Ectodermal cell (in vitro differentiated cells): ENCODE measurements at regions not wholly inside any gene's neighbourhood (a gene's known extent, or its start where the extent isn't known, plus 50 kb on each side); places are given as distances from the start of the nearest gene placed in this dataset.

Experiments
- H3K27ac ChIP-seq: 2 replicates; pipeline ENCODE4 v1.7.0; 2013; ENCODE audit warnings: mild to moderate bottlenecking, low read depth, low read length; ENCODE audit not compliant: insufficient read depth, poor library complexity, severe bottlenecking
- H3K27me3 ChIP-seq: 2 replicates; pipeline ENCODE4 v1.7.0; 2013; ENCODE audit warnings: mild to moderate bottlenecking, low read length; ENCODE audit not compliant: insufficient read depth, control insufficient read depth, poor library complexity, severe bottlenecking
- H3K36me3 ChIP-seq: one replicate; pipeline ENCODE4 v1.7.0; 2013; ENCODE audit warnings: low read length; ENCODE audit not compliant: control insufficient read depth, insufficient read depth
- H3K4me1 ChIP-seq: one replicate; pipeline ENCODE4 v1.7.0; 2013; ENCODE audit warnings: low read length; ENCODE audit not compliant: control insufficient read depth, insufficient read depth
- H3K4me3 ChIP-seq: 2 replicates; pipeline ENCODE4 v1.7.0; 2013; ENCODE audit warnings: low read depth, low read length, control low read depth; ENCODE audit not compliant: insufficient read depth
- H3K9me3 ChIP-seq: 2 replicates; pipeline ENCODE4 v1.7.0; 2013; ENCODE audit warnings: mild to moderate bottlenecking, low read length, moderate library complexity; ENCODE audit not compliant: control insufficient read depth
- WGBS, 2 experiments: methylation state at CpG; one replicate each; pipeline ENCODE4 v1.1.7; 2013; ENCODE audit warnings: missing lambda C conversion rate in 2 of 2; 5-methylcytosine and 5-hydroxymethylcytosine counted together

DNA sequence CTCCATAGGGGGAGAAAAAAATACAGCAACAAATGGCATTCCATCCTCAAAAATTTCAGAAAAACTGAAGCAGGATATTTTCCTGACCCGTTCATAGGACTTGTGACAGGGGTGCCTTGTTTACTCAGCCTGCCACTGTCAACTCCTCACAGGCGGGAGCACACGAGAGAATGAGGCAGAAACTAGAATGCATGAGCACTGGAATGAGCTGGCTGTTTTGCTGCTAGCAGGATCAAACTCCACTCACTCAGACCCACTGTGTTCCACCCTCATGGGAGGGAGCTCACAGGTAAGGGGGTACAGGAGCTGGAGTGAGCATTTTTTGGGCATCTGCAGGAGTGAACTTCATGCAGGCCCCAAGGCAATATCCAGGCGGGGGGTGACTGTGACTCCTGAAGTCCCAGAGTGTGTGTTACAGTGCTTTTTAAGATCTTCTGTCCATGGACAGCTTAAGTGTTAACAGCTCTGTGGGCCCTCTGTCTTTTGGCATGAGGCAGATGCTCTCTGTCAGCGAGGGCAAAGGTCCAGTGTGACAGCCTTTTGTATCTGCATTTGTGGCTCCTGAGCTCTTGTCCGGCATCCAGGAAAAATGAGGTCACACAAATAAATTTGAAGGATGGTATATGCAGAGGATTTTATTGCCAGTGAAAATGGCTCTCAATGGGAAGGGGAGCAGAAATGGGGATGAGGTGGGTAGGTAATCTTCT, 905.7 kb upstream of the TENM4 start:
- Histone ChIP-seq H3K4me3 (no peak overlapping the region), H3K27ac (no peak overlapping the region), H3K27me3 (no peaks in the 10 kb centered on the region), H3K36me3 (no peaks in the 10 kb centered on the region), H3K4me1 (no peaks in the 10 kb centered on the region), H3K9me3 (no peaks in the 10 kb centered on the region)
- WGBS, 2 experiments, result 80 to 85% methylated on average over 6 of the region's 6 CpGs

DNA sequence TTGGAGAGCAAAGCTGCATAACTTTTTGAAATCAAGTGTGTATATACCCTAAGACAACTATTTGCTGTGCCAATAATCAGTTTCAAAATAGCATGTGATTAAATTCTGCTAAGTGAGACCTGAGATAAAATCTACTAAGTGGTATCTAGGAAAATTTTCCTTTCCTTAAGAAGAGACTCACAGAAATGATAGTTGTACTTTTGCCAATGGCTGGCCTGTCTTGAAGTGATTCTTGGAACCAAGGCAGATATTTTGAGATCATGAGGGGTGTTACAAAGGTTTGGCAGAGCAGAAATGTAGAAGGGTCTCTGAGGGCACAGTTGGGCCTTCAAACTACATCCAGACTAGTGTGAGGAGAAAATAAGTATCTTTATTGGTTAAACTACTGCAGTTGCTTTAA, 902.6 kb upstream of the TENM4 start:
- Histone ChIP-seq H3K4me3 (no peak overlapping the region), H3K36me3 (no peaks in the 10 kb centered on the region)

DNA sequence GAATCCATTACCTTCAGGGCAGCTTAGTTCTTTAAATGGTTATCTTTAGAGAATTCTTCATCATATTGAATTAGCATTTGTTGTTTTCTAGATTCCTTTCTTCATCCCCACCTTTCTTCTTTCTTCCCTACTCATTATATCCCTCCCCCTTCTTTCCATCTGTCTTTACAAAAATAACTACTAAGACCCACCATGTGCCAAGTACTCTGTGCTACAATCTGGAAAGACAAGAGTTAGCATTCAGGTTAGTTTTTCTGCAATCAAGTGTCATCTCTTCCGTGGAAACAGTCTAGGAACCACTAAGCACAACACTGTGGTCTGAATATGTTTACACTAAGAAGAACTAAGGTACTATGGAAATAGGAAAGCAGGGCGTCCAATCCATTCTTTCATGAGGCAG, 897.4 kb upstream of the TENM4 start:
- WGBS, 2 experiments, result 89 to 90% methylated on average over 2 of the region's 2 CpGs
- Histone ChIP-seq H3K9me3 (no peaks in the 10 kb centered on the region), H3K27me3 (no peaks in the 10 kb centered on the region), H3K36me3 (no peaks in the 10 kb centered on the region), H3K4me1 (no peaks in the 10 kb centered on the region), H3K4me3 (no peak overlapping the region), H3K27ac (no peak overlapping the region)

More for the DNA sequence above, 902.6 kb upstream of the TENM4 start:
- H3K27ac ChIP-seq, result no peak overlapping the region
- H3K27me3 ChIP-seq, result no peaks in the 10 kb centered on the region
- H3K4me1 ChIP-seq, result no peaks in the 10 kb centered on the region
- H3K9me3 ChIP-seq, result no peaks in the 10 kb centered on the region

DNA sequence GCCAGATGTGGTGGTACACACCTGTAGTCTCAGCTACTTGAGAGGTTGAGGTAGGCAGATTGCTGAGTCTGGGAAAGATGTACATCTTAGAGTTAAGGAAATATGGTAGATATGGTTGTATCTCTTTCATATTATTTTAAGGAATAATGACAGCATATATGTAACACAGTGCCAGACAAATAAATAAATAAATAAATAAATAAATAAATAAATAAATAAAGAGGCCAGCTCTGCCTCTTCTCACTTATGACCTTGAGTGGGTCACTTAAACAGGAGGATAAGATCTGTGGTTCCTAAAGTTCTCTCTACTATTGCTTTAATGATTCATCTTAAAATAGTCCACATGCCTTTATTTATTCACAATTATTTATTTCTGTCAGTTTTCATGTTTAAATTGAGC, 890.9 kb upstream of the TENM4 start:
- Histone ChIP-seq H3K27me3 (no peaks in the 10 kb centered on the region), H3K4me3 (no peak overlapping the region), H3K27ac (no peak overlapping the region), H3K9me3 (no peaks in the 10 kb centered on the region), H3K36me3 (no peaks in the 10 kb centered on the region), H3K4me1 (peaks cover 8% of the 10 kb centered on the region)

DNA sequence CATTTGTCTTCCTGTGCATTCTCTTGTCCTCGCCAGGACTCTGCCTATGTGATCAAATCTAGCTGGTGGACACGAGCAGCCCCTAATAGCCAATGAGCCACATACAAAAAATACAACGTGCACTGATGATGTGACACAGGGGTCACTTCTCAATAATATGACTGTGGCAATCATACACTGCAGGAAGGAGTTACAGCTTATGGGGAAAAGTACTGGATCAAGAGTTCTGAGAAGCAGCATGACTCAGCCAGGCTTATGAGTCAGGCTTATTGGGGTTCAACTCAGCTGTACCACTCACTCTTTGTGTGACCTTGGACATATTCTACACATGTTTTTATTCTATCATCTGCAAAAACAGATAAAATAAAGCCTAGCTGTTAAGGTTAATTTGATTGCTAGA, 889.4 kb upstream of the TENM4 start:
- no peaks in the 10 kb centered on the region for H3K36me3 ChIP-seq
- no peaks in the 10 kb centered on the region for H3K27me3 ChIP-seq
- H3K4me1 ChIP-seq, result peaks cover 8% of the 10 kb centered on the region
- no peaks in the 10 kb centered on the region for H3K9me3 ChIP-seq
- H3K4me3 ChIP-seq, result no peak overlapping the region
- 96 to 97% methylated on average over 3 of the region's 3 CpGs for WGBS, 2 experiments
- no peak overlapping the region for H3K27ac ChIP-seq

DNA sequence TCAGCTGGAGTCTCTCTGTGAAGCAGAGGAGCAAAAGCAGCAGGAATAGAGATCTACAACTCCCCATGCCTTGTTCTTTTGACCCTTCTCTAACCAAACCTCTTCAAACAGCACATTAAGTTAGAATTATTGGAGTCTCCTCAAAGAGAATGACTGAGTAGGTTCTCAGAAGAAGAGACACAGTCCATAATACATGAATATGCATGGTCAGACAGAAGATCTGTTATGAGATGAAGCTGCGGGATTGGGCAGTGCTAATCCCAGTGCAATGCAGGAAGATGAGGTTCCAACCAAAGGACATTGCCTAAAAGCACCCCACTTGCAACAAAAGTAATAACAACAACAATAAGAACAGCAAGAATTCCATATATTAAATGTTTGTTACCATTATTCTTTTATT, 887.9 kb upstream of the TENM4 start:
- Histone ChIP-seq H3K9me3 (no peaks in the 10 kb centered on the region), H3K27me3 (no peaks in the 10 kb centered on the region), H3K4me1 (peaks cover 8% of the 10 kb centered on the region), H3K4me3 (no peak overlapping the region), H3K36me3 (no peaks in the 10 kb centered on the region), H3K27ac (no peak overlapping the region)
- 100% methylated on average over 1 of the region's 1 CpG for WGBS, 2 experiments

DNA sequence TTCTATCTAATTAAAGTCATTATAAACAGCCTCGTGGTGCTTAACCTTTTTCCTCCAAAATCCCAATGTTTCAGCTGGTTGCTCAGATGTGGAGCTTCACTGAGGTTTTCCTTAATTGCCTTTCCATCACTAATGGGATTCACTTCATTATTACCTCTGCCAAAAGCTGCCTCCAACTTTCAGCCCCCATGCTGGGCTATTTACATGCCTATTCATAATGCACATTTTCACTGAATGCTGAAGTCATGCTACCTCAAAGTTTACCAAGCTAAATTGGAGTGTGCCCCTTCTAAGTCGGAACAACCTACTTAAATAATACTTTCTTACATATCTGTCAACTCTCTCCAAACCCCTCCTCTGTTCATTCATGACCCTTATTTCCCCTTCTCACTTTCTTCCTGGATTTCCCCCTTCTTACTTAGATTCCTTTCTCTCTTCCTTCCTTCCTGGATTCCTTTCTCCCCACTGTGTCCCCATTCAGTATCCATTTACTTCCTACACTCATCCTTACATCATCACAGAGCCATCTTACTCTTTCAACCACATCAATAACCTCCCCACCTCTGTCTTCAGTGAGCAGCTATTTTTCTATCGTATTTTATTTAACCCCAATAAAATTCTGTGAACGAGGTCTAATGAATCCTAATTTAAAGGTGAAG, 887.3 kb upstream of the TENM4 start:
- 54 to 63% methylated on average over 3 to 4 of the region's 4 CpGs for WGBS, 2 experiments
- Histone ChIP-seq H3K4me1 (peaks cover 8% of the 10 kb centered on the region), H3K27me3 (no peaks in the 10 kb centered on the region), H3K4me3 (no peak overlapping the region), H3K9me3 (no peaks in the 10 kb centered on the region), H3K36me3 (no peaks in the 10 kb centered on the region), H3K27ac (no peak overlapping the region)

DNA sequence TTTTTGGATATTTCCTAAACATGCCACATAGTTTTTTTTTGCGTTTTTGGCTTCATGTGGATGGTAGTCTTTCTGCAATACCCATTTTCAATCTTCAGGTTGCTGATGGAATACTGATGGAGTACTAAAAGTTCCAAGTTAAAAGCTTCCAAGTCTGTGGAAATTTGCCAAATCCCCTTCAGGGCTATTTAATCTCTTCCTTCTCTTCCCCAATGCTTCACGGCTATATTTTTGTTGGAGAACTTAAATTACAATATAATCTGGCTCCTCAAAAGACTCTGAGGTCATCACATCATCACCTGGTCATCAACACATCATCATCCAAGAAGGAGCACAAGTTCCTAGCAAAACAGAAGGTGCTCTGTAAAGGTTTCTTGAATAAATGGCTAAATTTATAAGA, 881.0 kb upstream of the TENM4 start:
- no peaks in the 10 kb centered on the region for H3K36me3 ChIP-seq
- 93 to 100% methylated on average over 1 to 2 of the region's 2 CpGs for WGBS, 2 experiments

DNA sequence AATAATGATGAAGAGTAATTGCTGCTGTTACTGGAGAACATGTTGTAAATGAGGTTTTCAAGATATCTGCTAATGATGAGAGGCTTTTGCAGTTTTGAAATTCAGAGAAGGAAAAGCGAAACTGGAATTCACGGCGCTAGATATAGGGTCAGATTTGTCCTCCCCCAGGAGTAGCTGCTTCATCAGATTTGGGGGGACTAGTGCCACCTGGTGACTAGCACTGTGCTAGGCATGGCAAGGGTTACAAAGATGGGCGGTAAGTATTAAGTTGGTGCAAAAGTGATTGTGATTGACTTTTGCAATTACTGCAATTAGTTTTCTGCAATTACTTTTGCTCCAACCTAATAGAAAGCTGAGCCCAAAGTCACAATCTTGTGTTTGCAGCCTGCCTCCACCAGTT, 879.9 kb upstream of the TENM4 start:
- no peaks in the 10 kb centered on the region for H3K36me3 ChIP-seq
- H3K4me3 ChIP-seq, result no peak overlapping the region
- no peaks in the 10 kb centered on the region for H3K27me3 ChIP-seq
- 90 to 91% methylated on average over 4 of the region's 4 CpGs for WGBS, 2 experiments
- H3K27ac ChIP-seq, result no peak overlapping the region
- no peaks in the 10 kb centered on the region for H3K4me1 ChIP-seq
- H3K9me3 ChIP-seq, result no peaks in the 10 kb centered on the region

More for the DNA sequence above, 881.0 kb upstream of the TENM4 start:
- Histone ChIP-seq H3K27me3 (no peaks in the 10 kb centered on the region), H3K27ac (no peak overlapping the region), H3K9me3 (no peaks in the 10 kb centered on the region), H3K4me1 (no peaks in the 10 kb centered on the region), H3K4me3 (no peak overlapping the region)

DNA sequence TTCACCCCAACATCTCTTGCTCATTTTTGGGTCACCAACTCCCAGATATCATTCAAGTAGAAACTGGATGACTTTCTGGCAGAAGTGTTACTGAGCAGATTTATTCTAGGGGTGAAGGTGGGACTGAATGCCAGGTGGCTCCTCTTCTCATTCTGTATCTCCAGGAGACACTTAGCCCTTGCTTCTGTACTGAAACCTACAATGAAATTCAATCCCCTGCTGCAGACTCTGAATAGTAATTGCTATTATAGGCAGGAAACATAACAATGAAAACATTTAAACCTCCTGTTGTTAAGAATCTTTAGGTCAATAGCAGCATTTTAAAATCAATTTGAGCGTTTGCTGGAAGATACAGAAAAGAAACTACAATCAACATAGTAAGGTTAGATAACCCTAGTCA, 879.4 kb upstream of the TENM4 start:
- H3K36me3 ChIP-seq, result no peaks in the 10 kb centered on the region
- H3K9me3 ChIP-seq, result no peaks in the 10 kb centered on the region
- H3K4me1 ChIP-seq, result no peaks in the 10 kb centered on the region
- H3K27me3 ChIP-seq, result no peaks in the 10 kb centered on the region
- 40 to 43% methylated on average over 1 of the region's 1 CpG for WGBS, 2 experiments
- no peak overlapping the region for H3K4me3 ChIP-seq
- H3K27ac ChIP-seq, result no peak overlapping the region
